ENCODE measurements at regions not wholly inside any gene's neighbourhood (a gene's known extent, or its start where the extent isn't known, plus 50 kb on each side); places are given as distances from the start of the nearest gene placed in this dataset.

- WGBS, 2 experiments (ENCODE audit: insufficient coverage in 2 of 2), result 90 to 100% methylated on average over 1 to 2 of the region's 6 CpGs
- Histone ChIP-seq H3K36me3 (ENCODE audit: control insufficient read depth, insufficient read depth, low read length) (no peaks in the 10 kb centered on the region), H3K4me1 (ENCODE audit: control insufficient read depth, insufficient read depth, low read length, poor library complexity, severe bottlenecking) (no peaks in the 10 kb centered on the region), H3K9me3 (ENCODE audit: control insufficient read depth, low read length) (no peaks in the 10 kb centered on the region), H3K27ac (ENCODE audit: low read depth, low read length, severe bottlenecking) (no peak overlapping the region), H3K4me3 (ENCODE audit: extremely low read depth, insufficient read depth, low read length, poor library complexity, severe bottlenecking) (no peak overlapping the region)
Measured at GRCh38 chr1:36721261-36721660, 238.5 kb upstream of the CSF3R start.

DNA sequence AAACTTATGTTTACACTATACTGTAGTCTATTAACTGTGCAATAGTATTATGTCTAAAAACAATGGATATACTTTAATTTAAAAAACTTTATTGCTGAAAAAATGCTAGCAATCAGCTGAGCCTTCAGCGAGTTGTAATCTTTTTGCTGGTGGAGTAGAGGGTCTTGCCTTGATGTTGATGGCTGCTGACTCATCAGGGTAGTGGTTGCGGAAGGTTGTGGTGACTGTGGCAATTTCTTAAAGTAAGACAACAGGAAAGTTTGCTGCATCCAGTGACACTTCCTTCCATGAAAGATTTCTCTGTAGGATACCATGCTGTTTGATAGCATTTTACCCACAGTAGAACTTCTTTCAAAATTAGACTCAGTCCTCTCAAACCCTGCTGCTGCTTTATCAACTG is 234.7 kb upstream of the CSF3R start:
- no peak overlapping the region for H3K4me3 ChIP-seq (ENCODE audit: extremely low read depth, insufficient read depth, low read length, poor library complexity, severe bottlenecking)
- 86% methylated on average over 1 of the region's 2 CpGs; no CpG with 5 or more reads in 1 of the 2 experiments for WGBS, 2 experiments (ENCODE audit: insufficient coverage in 2 of 2)
- H3K4me1 ChIP-seq (ENCODE audit: control insufficient read depth, insufficient read depth, low read length, poor library complexity, severe bottlenecking), result no peaks in the 10 kb centered on the region
- H3K27ac ChIP-seq (ENCODE audit: low read depth, low read length, severe bottlenecking), result no peak overlapping the region
- H3K9me3 ChIP-seq (ENCODE audit: control insufficient read depth, low read length), result no peaks in the 10 kb centered on the region
- no peaks in the 10 kb centered on the region for H3K36me3 ChIP-seq (ENCODE audit: control insufficient read depth, insufficient read depth, low read length)

GRCh38 chr1:36715797-36716196 is 233.1 kb upstream of the CSF3R start:
- H3K36me3 ChIP-seq (ENCODE audit: control insufficient read depth, insufficient read depth, low read length), result no peaks in the 10 kb centered on the region
- whole genome bisulfite sequencing, 2 experiments (ENCODE audit: insufficient coverage in 2 of 2), result 79 to 82% methylated on average over 2 of the region's 2 CpGs
- H3K27ac ChIP-seq (ENCODE audit: low read depth, low read length, severe bottlenecking), result no peak overlapping the region
- no peak overlapping the region for H3K4me3 ChIP-seq (ENCODE audit: extremely low read depth, insufficient read depth, low read length, poor library complexity, severe bottlenecking)
- no peaks in the 10 kb centered on the region for H3K4me1 ChIP-seq (ENCODE audit: control insufficient read depth, insufficient read depth, low read length, poor library complexity, severe bottlenecking)
- no peaks in the 10 kb centered on the region for H3K9me3 ChIP-seq (ENCODE audit: control insufficient read depth, low read length)

- no peak overlapping the region for H3K27ac ChIP-seq (ENCODE audit: low read depth, low read length, severe bottlenecking)
- 100% methylated on average over 1 of the region's 2 CpGs; no CpG with 5 or more reads in 1 of the 2 experiments for WGBS, 2 experiments (ENCODE audit: insufficient coverage in 2 of 2)
- H3K4me1 ChIP-seq (ENCODE audit: control insufficient read depth, insufficient read depth, low read length, poor library complexity, severe bottlenecking), result no peaks in the 10 kb centered on the region
- H3K9me3 ChIP-seq (ENCODE audit: control insufficient read depth, low read length), result no peaks in the 10 kb centered on the region
- H3K4me3 ChIP-seq (ENCODE audit: extremely low read depth, insufficient read depth, low read length, poor library complexity, severe bottlenecking), result no peak overlapping the region
- no peaks in the 10 kb centered on the region for H3K36me3 ChIP-seq (ENCODE audit: control insufficient read depth, insufficient read depth, low read length)
Measured at GRCh38 chr1:36714301-36714700, 231.6 kb upstream of the CSF3R start.

DNA sequence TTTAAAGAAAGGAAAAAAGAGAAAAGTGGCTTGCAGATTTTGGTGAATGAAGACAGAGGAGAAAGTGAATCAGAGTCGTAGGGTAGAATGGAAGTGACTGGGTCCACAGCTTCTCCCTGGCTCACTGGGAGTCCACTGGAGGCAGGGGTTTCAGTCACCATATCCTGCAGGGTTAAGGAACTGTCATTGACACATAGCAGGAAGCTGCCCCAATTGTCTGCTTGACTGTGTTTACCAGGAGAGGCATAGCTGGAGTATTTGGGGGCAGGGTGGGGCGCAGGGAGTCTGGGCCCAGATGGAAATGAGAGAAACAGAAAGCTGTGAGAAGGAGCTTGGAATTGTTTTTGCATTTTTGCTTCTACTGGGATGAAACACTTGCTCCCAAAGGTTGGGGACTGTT is 228.8 kb upstream of the CSF3R start:
- no peaks in the 10 kb centered on the region for H3K4me1 ChIP-seq (ENCODE audit: control insufficient read depth, insufficient read depth, low read length, poor library complexity, severe bottlenecking)
- WGBS, 2 experiments (ENCODE audit: insufficient coverage in 2 of 2), result 26 to 28% methylated on average over 2 of the region's 2 CpGs
- no peak overlapping the region for H3K4me3 ChIP-seq (ENCODE audit: extremely low read depth, insufficient read depth, low read length, poor library complexity, severe bottlenecking)
- no peak overlapping the region for H3K27ac ChIP-seq (ENCODE audit: low read depth, low read length, severe bottlenecking)
- H3K36me3 ChIP-seq (ENCODE audit: control insufficient read depth, insufficient read depth, low read length), result no peaks in the 10 kb centered on the region
- no peaks in the 10 kb centered on the region for H3K9me3 ChIP-seq (ENCODE audit: control insufficient read depth, low read length)

DNA sequence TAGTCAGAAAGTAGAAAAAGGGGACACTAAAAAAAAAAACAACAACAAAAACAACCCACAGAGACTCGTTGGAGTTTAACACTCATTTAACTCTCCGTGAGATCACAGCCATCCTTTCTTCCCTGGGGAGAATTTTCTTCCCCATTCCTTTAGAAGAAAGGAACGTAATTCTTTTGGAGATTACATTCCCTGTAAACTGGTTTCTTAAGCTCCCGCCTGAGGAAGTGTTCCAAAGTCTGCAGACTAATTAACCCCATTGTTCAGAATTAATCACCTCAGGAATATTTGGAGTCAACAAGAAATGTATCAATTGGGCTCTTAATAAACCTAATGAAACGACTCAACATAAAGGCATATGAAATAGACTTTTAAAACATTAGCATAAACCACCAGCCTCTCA is 228.2 kb upstream of the CSF3R start:
- Histone ChIP-seq H3K36me3 (ENCODE audit: control insufficient read depth, insufficient read depth, low read length) (no peaks in the 10 kb centered on the region), H3K27ac (ENCODE audit: low read depth, low read length, severe bottlenecking) (no peak overlapping the region), H3K4me3 (ENCODE audit: extremely low read depth, insufficient read depth, low read length, poor library complexity, severe bottlenecking) (no peak overlapping the region), H3K9me3 (ENCODE audit: control insufficient read depth, low read length) (no peaks in the 10 kb centered on the region), H3K4me1 (ENCODE audit: control insufficient read depth, insufficient read depth, low read length, poor library complexity, severe bottlenecking) (no peaks in the 10 kb centered on the region)
- WGBS, 2 experiments (ENCODE audit: insufficient coverage in 2 of 2), result no CpG with 5 or more reads among the region's 5 CpGs

- H3K36me3 ChIP-seq (ENCODE audit: control insufficient read depth, insufficient read depth, low read length), result no peaks in the 10 kb centered on the region
- H3K27ac ChIP-seq (ENCODE audit: low read depth, low read length, severe bottlenecking), result no peak overlapping the region
- H3K4me1 ChIP-seq (ENCODE audit: control insufficient read depth, insufficient read depth, low read length, poor library complexity, severe bottlenecking), result no peaks in the 10 kb centered on the region
- H3K4me3 ChIP-seq (ENCODE audit: extremely low read depth, insufficient read depth, low read length, poor library complexity, severe bottlenecking), result no peak overlapping the region
- H3K9me3 ChIP-seq (ENCODE audit: control insufficient read depth, low read length), result no peaks in the 10 kb centered on the region
- 80 to 90% methylated on average over 7 to 8 of the region's 17 CpGs for WGBS, 2 experiments (ENCODE audit: insufficient coverage in 2 of 2)
Measured at GRCh38 chr1:36709869-36710481, 227.3 kb upstream of the CSF3R start.

DNA sequence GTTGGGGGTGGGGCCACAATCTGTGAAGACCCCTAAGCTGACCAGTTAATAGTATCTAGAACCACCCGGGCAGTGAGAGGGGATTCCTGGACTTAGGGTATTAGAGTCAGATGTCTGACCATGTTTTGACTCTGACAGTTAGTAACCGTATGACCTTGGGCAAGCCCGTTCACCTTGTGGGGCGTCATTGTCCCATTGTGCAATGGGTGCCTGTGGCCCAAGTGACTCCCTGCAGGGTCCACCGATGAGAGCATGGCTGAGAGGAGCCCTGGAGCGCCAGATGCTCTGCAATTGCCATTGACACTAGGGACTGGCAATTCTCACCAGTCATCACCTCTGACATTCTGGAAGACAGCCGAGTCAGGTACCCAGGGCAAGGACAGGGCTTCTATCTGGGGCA is 225.9 kb upstream of the CSF3R start:
- H3K27ac ChIP-seq (ENCODE audit: low read depth, low read length, severe bottlenecking), result no peak overlapping the region
- no peaks in the 10 kb centered on the region for H3K4me1 ChIP-seq (ENCODE audit: control insufficient read depth, insufficient read depth, low read length, poor library complexity, severe bottlenecking)
- H3K9me3 ChIP-seq (ENCODE audit: control insufficient read depth, low read length), result no peaks in the 10 kb centered on the region
- H3K4me3 ChIP-seq (ENCODE audit: extremely low read depth, insufficient read depth, low read length, poor library complexity, severe bottlenecking), result no peak overlapping the region
- no peaks in the 10 kb centered on the region for H3K36me3 ChIP-seq (ENCODE audit: control insufficient read depth, insufficient read depth, low read length)
- WGBS, 2 experiments (ENCODE audit: insufficient coverage in 2 of 2), result 93 to 99% methylated on average over 6 to 7 of the region's 7 CpGs

DNA sequence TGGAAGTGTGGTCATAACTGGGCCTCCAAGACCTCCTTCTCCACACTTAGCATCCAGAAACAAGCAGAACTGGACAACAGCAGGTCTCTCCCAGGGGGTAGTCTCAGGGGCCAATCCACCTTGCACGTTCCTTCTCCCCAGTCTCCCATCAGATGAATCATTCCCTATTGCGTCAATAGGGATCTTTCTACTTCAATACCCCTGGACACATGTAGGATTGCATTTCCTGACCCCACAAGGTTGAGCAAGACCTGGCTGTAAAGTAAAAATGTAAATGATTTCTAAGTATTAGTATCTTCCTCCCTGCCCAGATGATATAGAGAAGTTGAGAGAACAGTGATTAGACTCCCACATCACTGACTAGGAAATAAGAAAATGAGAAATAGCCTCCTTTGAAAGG is 224.5 kb upstream of the CSF3R start:
- Histone ChIP-seq H3K27ac (ENCODE audit: low read depth, low read length, severe bottlenecking) (no peak overlapping the region), H3K4me1 (ENCODE audit: control insufficient read depth, insufficient read depth, low read length, poor library complexity, severe bottlenecking) (no peaks in the 10 kb centered on the region), H3K36me3 (ENCODE audit: control insufficient read depth, insufficient read depth, low read length) (no peaks in the 10 kb centered on the region), H3K9me3 (ENCODE audit: control insufficient read depth, low read length) (no peaks in the 10 kb centered on the region), H3K4me3 (ENCODE audit: extremely low read depth, insufficient read depth, low read length, poor library complexity, severe bottlenecking) (no peak overlapping the region)
- 63 to 86% methylated on average over 1 of the region's 2 CpGs for WGBS, 2 experiments (ENCODE audit: insufficient coverage in 2 of 2)

- no peaks in the 10 kb centered on the region for H3K4me1 ChIP-seq (ENCODE audit: control insufficient read depth, insufficient read depth, low read length, poor library complexity, severe bottlenecking)
- H3K36me3 ChIP-seq (ENCODE audit: control insufficient read depth, insufficient read depth, low read length), result no peaks in the 10 kb centered on the region
- 88 to 92% methylated on average over 5 to 6 of the region's 10 CpGs for WGBS, 2 experiments (ENCODE audit: insufficient coverage in 2 of 2)
- H3K9me3 ChIP-seq (ENCODE audit: control insufficient read depth, low read length), result no peaks in the 10 kb centered on the region
- H3K27ac ChIP-seq (ENCODE audit: low read depth, low read length, severe bottlenecking), result no peak overlapping the region
- H3K4me3 ChIP-seq (ENCODE audit: extremely low read depth, insufficient read depth, low read length, poor library complexity, severe bottlenecking), result no peak overlapping the region
Measured at GRCh38 chr1:36706416-36706815, 223.7 kb upstream of the CSF3R start.

GRCh38 chr1:36705629-36706028 is 222.9 kb upstream of the CSF3R start:
- H3K36me3 ChIP-seq (ENCODE audit: control insufficient read depth, insufficient read depth, low read length), result no peaks in the 10 kb centered on the region

More at GRCh38 chr1:36705629-36706028, 222.9 kb upstream of the CSF3R start:
- Histone ChIP-seq H3K9me3 (ENCODE audit: control insufficient read depth, low read length) (no peaks in the 10 kb centered on the region), H3K4me1 (ENCODE audit: control insufficient read depth, insufficient read depth, low read length, poor library complexity, severe bottlenecking) (no peaks in the 10 kb centered on the region), H3K4me3 (ENCODE audit: extremely low read depth, insufficient read depth, low read length, poor library complexity, severe bottlenecking) (no peak overlapping the region), H3K27ac (ENCODE audit: low read depth, low read length, severe bottlenecking) (no peak overlapping the region)
- 80 to 84% methylated on average over 3 of the region's 4 CpGs for WGBS, 2 experiments (ENCODE audit: insufficient coverage in 2 of 2)
